ENCODE measurements at regions not wholly inside any gene's neighbourhood (a gene's known extent, or its start where the extent isn't known, plus 50 kb on each side); places are given as distances from the start of the nearest gene placed in this dataset.

GRCh38 chr6:19465256-19465655 lies 371.9 kb upstream of the ID4 start:
- Histone ChIP-seq H4K20me1 (ENCODE audit: low read length) (no peaks in the 10 kb centered on the region), H3K9ac (ENCODE audit: low read length) (peak overlapping the region; percentile 54), H3F3A (ENCODE audit: low read length, unreplicated experiment) (no peaks in the 10 kb centered on the region), H3K36me3 (ENCODE audit: low read depth, low read length) (no peaks in the 10 kb centered on the region), H3K9me2 (replicated peaks; ENCODE audit: low read length) (no peaks in the 10 kb centered on the region), H3K4me3 (ENCODE audit: low read length) (peak overlapping the region; percentile 52), H3K79me2 (ENCODE audit: low read length) (no peaks in the 10 kb centered on the region), H3K9me3 (ENCODE audit: low read length) (no peaks in the 10 kb centered on the region), H3K4me1 (ENCODE audit: insufficient read depth, low read length) (peaks cover 24% of the 10 kb centered on the region), H3K27me3 (ENCODE audit: low read length) (no peaks in the 10 kb centered on the region), H2AFZ (ENCODE audit: low read length) (peak overlapping the region; percentile 56), H3K27ac (ENCODE audit: low read length) (peak overlapping the region; percentile 91), H3K4me2 (ENCODE audit: low read length) (peak overlapping the region; percentile 83)
- ChIA-PET POLR2A (ENCODE audit: unreplicated experiment) (interaction anchor here (0.6 kb wide), 2 partner anchors 116 to 909 kb away, joined by 3 to 4 read pairs; no protein-coding TSS in a partner anchor), CTCF (interaction anchor here (0.6 kb wide), 1 partner anchor 949 kb away, joined by 3 read pairs; no protein-coding TSS in a partner anchor)
- DNase-seq (peak; percentile 82), ATAC-seq (peak; percentile 87)
- intact Hi-C loops (cut with micrococcal nuclease): loop anchor here (1.0 to 5.0 kb wide), 3 partner anchors 10 to 133 kb away; no protein-coding TSS in a partner anchor
- BruUV-seq (replicated peaks): TSS peak; percentile 57
- TF ChIP-seq EZH2 (IDR thresholded peaks at IDR 0.05; ENCODE audit: low read length, unreplicated experiment) (no peak), CTCF (conservative IDR thresholded peaks at IDR 0.05; ENCODE audit: low read depth, low read length) (no peak), EZH2phosphoT487 (IDR thresholded peaks at IDR 0.05; ENCODE audit: borderline replicate concordance, low read length) (no peak)

- Histone ChIP-seq H3K9ac (ENCODE audit: low read length) (peak overlapping the region; percentile 54), H3K9me3 (ENCODE audit: low read length) (no peaks in the 10 kb centered on the region), H2AFZ (ENCODE audit: low read length) (peak overlapping the region; percentile 56), H3K4me2 (ENCODE audit: low read length) (peak overlapping the region; percentile 83), H3K27ac (ENCODE audit: low read length) (peak overlapping the region; percentile 91), H3K27me3 (ENCODE audit: low read length) (no peaks in the 10 kb centered on the region), H3K4me1 (ENCODE audit: insufficient read depth, low read length) (peaks cover 24% of the 10 kb centered on the region), H3K9me2 (replicated peaks; ENCODE audit: low read length) (no peaks in the 10 kb centered on the region), H4K20me1 (ENCODE audit: low read length) (no peaks in the 10 kb centered on the region), H3K36me3 (ENCODE audit: low read depth, low read length) (no peaks in the 10 kb centered on the region), H3F3A (ENCODE audit: low read length, unreplicated experiment) (no peaks in the 10 kb centered on the region), H3K4me3 (ENCODE audit: low read length) (peak overlapping the region; percentile 52), H3K79me2 (ENCODE audit: low read length) (no peaks in the 10 kb centered on the region)
- CTCF ChIA-PET: interaction anchor here (0.6 kb wide), 2 partner anchors 386 to 950 kb away, joined by 3 read pairs; no protein-coding TSS in a partner anchor
- intact Hi-C loops (cut with micrococcal nuclease): loop anchor here (1.0 to 5.0 kb wide), 3 partner anchors 10 to 133 kb away; no protein-coding TSS in a partner anchor
- DNase-seq: peak; percentile 96
- TF ChIP-seq EZH2 (IDR thresholded peaks at IDR 0.05; ENCODE audit: low read length, unreplicated experiment) (no peak), CTCF (conservative IDR thresholded peaks at IDR 0.05; ENCODE audit: low read depth, low read length) (no peak), EZH2phosphoT487 (IDR thresholded peaks at IDR 0.05; ENCODE audit: borderline replicate concordance, low read length) (no peak)
- peak; percentile 85 for ATAC-seq
- BruUV-seq (replicated peaks): TSS peak; percentile 96
- POLR2A ChIA-PET (ENCODE audit: unreplicated experiment): interaction anchor here (0.6 kb wide), 2 partner anchors 117 to 909 kb away, joined by 3 to 4 read pairs; no protein-coding TSS in a partner anchor
Observed at GRCh38 chr6:19465760-19466159, 371.4 kb upstream of the ID4 start.

GRCh38 chr6:19470333-19470732 lies 366.8 kb upstream of the ID4 start:
- intact Hi-C loops (cut with micrococcal nuclease): loop anchor here (5.0 kb wide), 3 partner anchors 67 to 382 kb away; no protein-coding TSS in a partner anchor
- no peak overlapping the region for H3K4me2 ChIP-seq (ENCODE audit: low read length)
- BruUV-seq (replicated peaks): no TSS peak
- CTCF ChIA-PET: no interaction called here
- H4K20me1 ChIP-seq (ENCODE audit: low read length): no peaks in the 10 kb centered on the region
- no peak overlapping the region for H3K27ac ChIP-seq (ENCODE audit: low read length)
- no peak overlapping the region for H3K9ac ChIP-seq (ENCODE audit: low read length)
- H3K36me3 ChIP-seq (ENCODE audit: low read depth, low read length): no peaks in the 10 kb centered on the region
- no peaks in the 10 kb centered on the region for H3K27me3 ChIP-seq (ENCODE audit: low read length)
- no peak overlapping the region for H3K4me3 ChIP-seq (ENCODE audit: low read length)
- H3K4me1 ChIP-seq (ENCODE audit: insufficient read depth, low read length): peaks cover 26% of the 10 kb centered on the region
- POLR2A ChIA-PET (ENCODE audit: unreplicated experiment): no interaction called here
- TF ChIP-seq CTCF (conservative IDR thresholded peaks at IDR 0.05; ENCODE audit: low read depth, low read length): no peak
- no peak for TF ChIP-seq EZH2phosphoT487 (IDR thresholded peaks at IDR 0.05; ENCODE audit: borderline replicate concordance, low read length)
- TF ChIP-seq EZH2 (IDR thresholded peaks at IDR 0.05; ENCODE audit: low read length, unreplicated experiment): no peak
- no peaks in the 10 kb centered on the region for H3K79me2 ChIP-seq (ENCODE audit: low read length)
- ATAC-seq: no peak
- H3K9me3 ChIP-seq (ENCODE audit: low read length): no peaks in the 10 kb centered on the region
- no peak overlapping the region for H2AFZ ChIP-seq (ENCODE audit: low read length)
- no peaks in the 10 kb centered on the region for H3F3A ChIP-seq (ENCODE audit: low read length, unreplicated experiment)
- H3K9me2 ChIP-seq (replicated peaks; ENCODE audit: low read length): no peaks in the 10 kb centered on the region
- no peak for DNase-seq

Measured in PC-3 (cell line).